Mammary epithelial cell (primary cell): ENCODE measurements at regions not wholly inside any gene's neighbourhood (a gene's known extent, or its start where the extent isn't known, plus 50 kb on each side); places are given as distances from the start of the nearest gene placed in this dataset.
"Not testable (repeated sequence)": the region's sequence is repeated elsewhere in the genome, so short reads cannot be mapped to it uniquely, and the experiment has no call there.

Experiments
- CTCF ChIP-seq, 2 donors: IDR thresholded peaks in 1 of 2; conservative IDR thresholded peaks in 1 of 2; 2 replicates each; pipeline ENCODE4 v1.5.1; 2011 to 2012; ENCODE audit warnings: inconsistent platforms in 2 of 2, low read length in 2 of 2, mild to moderate bottlenecking in 2 of 2, control low read depth in 1 of 2, low read depth in 1 of 2; ENCODE audit not compliant: insufficient read depth in 1 of 2; ENCODE audit errors: extremely low read depth in 1 of 2
- EZH2 ChIP-seq: IDR thresholded peaks from 2 replicates; pipeline ENCODE4 v1.6.1; 2012; ENCODE audit warnings: low read length, inconsistent platforms, borderline replicate concordance

- TF ChIP-seq EZH2; CTCF (conservative IDR thresholded peaks at IDR 0.05 in 1 of 2, IDR thresholded peaks at IDR 0.05 in 1 of 2; ENCODE audit: extremely low read depth in 1 of 2, insufficient read depth in 1 of 2, low read depth in 1 of 2, low read length in 2 of 2): not testable (repeated sequence)
These were observed 365.0 kb downstream of the SLITRK5 start for GRCh38 chr13:88036205-88036604.
